ENCODE measurements at regions not wholly inside any gene's neighbourhood (a gene's known extent, or its start where the extent isn't known, plus 50 kb on each side); places are given as distances from the start of the nearest gene placed in this dataset.

DNA sequence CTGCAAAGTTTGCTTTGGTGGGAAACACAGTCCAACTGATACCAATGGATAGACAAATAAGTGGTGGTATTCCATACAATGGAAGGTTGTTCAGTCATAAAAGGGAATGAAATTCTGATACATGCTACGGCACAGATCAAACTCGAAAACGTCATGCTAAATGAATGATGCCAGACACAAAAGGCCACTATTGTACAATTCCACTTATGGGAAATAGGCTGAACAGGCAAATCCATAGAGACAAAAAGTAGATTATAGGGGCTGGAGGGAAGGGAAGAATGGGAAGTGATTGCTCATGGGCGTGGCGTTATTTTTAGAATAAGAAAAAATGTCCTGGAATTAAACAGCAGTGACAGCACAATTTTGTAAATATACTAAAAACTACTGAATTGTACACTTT, 66.0 kb upstream of the FOXK1 start:
- no peak for DNase-seq

DNA sequence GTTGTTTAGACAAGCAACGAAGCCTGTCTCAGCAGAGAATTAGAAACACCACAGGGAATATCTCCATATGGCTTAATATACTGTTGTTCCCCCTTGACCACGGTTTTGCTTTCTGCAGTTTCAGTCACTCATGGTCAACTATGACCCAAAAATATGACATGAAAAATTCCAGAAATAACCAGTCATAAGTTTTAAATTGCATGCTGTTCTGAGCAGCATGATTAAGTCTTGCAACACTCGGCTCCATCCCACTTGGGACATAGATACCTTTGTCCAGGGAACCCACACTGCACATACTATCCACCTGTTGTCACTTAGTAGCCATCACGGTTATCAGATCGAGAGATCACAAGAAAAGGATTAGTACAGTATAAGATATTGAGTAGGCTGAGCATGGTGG, 60.7 kb upstream of the FOXK1 start:
- DNase-seq, result no peak

DNA sequence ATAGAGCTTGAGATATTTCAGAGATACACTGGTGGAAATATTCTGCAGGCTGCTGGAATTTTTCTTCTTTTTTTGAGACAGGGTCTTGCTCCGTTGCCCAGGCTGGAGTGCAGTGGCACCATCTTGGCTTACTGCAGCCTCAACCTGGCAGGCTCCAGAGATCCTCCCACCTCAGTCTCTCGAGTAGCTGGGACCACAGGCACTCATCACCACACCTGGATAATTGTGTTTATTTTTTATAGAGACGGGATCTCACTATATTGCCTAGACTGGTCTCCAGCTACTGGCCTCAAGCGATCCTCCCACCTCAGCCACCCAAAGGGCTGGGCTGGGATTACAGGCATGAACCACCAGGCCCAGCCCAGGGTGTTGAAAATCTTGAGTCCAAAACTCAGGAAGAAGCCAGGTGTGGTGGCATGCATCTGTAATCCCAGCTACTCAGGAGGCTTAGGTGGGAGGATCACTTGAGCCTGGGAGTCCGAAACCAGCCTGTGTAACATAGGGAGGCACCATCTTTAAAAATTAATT, 55.7 kb upstream of the FOXK1 start:
- DNase-seq, result no peak

DNA sequence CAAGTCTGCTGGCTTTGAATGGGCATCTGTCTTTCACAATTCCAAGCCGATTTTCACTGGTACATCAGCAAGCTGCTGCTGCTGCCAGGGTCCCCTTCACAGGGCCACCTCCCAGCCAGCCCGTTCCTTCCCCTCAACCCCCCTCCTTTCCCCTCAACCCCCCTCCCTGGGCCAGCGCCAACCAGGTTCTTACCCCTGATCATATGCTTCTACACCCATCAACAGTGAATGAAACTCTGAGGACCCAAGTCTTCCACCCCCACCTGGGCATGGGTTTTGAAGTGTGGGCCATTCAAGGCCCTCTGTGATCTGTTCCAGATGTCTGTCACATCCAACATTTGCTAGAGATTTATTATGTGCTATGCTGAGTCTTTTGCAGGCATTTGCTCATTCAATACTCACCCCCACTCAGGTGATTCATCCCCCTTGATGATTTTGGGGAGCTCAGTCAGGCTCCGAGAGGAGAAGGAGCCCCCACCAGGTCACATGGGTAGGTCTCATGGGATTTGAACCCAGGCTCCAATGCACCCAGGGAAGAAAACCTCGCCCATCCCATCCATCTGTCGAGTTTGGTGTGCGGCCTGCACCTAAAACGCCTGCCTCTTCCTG, 52.7 kb upstream of the FOXK1 start:
- no peak for DNase-seq

DNA sequence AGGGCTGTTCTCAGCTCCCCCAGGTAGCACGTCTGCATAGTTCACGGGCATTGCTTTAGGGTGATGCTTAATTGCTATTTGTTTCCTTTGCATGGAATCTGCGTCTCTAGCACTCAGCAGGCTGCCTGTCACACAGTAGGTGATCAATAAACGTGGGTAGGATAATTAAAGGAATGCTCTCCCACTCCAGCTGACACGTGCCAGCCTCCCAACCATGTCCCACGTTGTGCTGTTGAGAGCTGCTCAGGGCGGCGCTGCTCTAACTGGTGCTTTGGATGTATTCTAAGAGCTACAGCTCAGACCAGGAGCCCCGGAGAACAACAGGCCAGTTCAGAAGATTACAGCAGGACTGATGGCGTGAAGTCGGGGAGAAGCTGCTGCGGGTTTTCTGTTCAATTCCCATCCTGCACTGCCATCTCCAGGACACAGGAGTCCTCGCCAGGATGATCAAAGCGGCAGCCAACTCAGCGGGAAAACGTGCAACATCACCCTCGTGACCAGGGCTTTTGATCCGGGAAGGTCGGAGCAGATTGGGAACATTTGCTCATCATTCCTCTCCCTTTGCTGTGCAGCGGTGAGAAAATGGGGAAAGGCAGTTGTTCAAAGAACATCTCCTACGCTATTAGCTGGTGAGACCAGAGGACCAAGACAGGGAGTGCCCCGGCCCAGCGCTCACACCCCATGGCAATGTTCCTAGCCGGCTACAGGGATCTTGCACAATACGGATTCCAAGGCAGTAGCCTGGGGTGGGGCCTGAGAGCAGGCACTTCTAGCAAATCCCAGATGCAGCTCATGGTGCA, 50.5 kb upstream of the FOXK1 start:
- peak; percentile 95 for DNase-seq
